Vagina (tissue), 2 donors: ENCODE measurements at regions not wholly inside any gene's neighbourhood (a gene's known extent, or its start where the extent isn't known, plus 50 kb on each side); places are given as distances from the start of the nearest gene placed in this dataset.

Experiments used
- CTCF ChIP-seq, 3 experiments: fragments of 450-650 bp in 2 of 3; fragments of 200-600 bp in 1 of 3; sonication (generic) in 1 of 3; IDR thresholded peaks; one replicate each; pipeline ENCODE4 v1.5.1; 2017 to 2019; ENCODE audit warnings: antibody characterized with exemption in 3 of 3, mild to moderate bottlenecking in 2 of 3, moderate library complexity in 2 of 3
- POLR2A ChIP-seq, 2 donors: fragments of 450-650 bp; IDR thresholded peaks; one replicate each; pipeline ENCODE4 v1.6.1; 2017; ENCODE audit warnings: antibody characterized with exemption in 2 of 2, mild to moderate bottlenecking in 2 of 2, moderate library complexity in 2 of 2
- POLR2AphosphoS5 ChIP-seq, 2 donors: sonication (generic); formaldehyde crosslinking; IDR thresholded peaks; one replicate each; pipeline ENCODE4 v1.9.0; 2017; ENCODE audit warnings: antibody characterized with exemption in 2 of 2, mild to moderate bottlenecking in 2 of 2, low read depth in 1 of 2; ENCODE audit not compliant: insufficient read depth in 1 of 2

DNA sequence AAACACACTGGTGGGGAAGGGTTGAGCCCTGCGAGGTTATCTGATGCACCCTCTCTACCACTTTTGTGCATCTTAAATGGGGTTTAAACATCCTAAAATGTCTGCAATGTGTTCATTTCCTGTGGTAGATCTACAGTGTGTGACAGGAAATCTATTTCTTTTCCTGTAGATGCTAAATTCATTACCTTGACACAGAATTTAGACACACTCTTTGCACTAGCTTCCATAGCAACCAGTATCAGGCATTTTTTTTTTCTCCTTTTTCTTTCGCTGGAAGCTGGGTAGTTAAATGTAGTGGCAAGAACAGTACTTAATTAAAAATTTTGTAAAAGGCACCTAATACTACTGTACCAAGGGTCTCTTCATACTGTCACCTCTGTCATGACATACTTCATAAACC is 141.1 kb downstream of the RFPL4B start:
- TF ChIP-seq CTCF (IDR thresholded peaks at IDR 0.05) (no peak), POLR2AphosphoS5 (IDR thresholded peaks at IDR 0.05; ENCODE audit: insufficient read depth in 1 of 2, low read depth in 1 of 2) (no peak), POLR2A (IDR thresholded peaks at IDR 0.05) (no peak)
